CD4-positive, alpha-beta T cell (primary cell): ENCODE measurements at regions not wholly inside any gene's neighbourhood (a gene's known extent, or its start where the extent isn't known, plus 50 kb on each side); places are given as distances from the start of the nearest gene placed in this dataset.

Experiments used
- ATAC-seq: fragments of 200-7000 bp; cut with Tn5 transposase; one replicate; pipeline ENCODE4 v1.10.0; 2022; ENCODE audit warnings: mild to moderate bottlenecking; ENCODE audit not compliant: poor library complexity
- CTCF ChIA-PET: fragments of 350-600 bp; sonication (Branson Sonifier 250); formaldehyde crosslinking; loops from one replicate; lab custom pipeline; 2021; ENCODE audit warnings: antibody characterized with exemption, inconsistent platforms; lab: Charles Lee
- POLR2A ChIA-PET: fragments of 350-600 bp; sonication (Branson Sonifier 250); formaldehyde crosslinking; loops from one replicate; lab custom pipeline; 2021; ENCODE audit warnings: antibody characterized with exemption, inconsistent platforms; lab: Charles Lee
- DNase-seq, 14 experiments: peaks; one replicate each; pipeline ENCODE4 v3.0.0-alpha.2; 2013 to 2020; ENCODE audit warnings: mixed read lengths in 2 of 14
- H3K27ac ChIP-seq, 2 donors: one replicate each; pipeline versions ENCODE4 v1.5.1 to v1.7.0; 2013; ENCODE audit warnings: low read length in 2 of 2, low read depth in 1 of 2, mild to moderate bottlenecking in 1 of 2
- H3K27me3 ChIP-seq, 2 experiments: 1 replicate in 1 of 2; 2 replicates in 1 of 2; pipeline versions ENCODE4 v1.6.1 to v1.7.0; 2013; ENCODE audit warnings: low read length in 2 of 2, control low read depth in 1 of 2, mild to moderate bottlenecking in 1 of 2, moderate library complexity in 1 of 2; ENCODE audit not compliant: insufficient read depth in 2 of 2, control insufficient read depth in 1 of 2
- H3K36me3 ChIP-seq: one replicate; pipeline ENCODE4 v1.6.1; 2013; ENCODE audit warnings: low read length, control low read depth; ENCODE audit not compliant: insufficient read depth
- H3K4me1 ChIP-seq: one replicate; pipeline ENCODE4 v1.6.1; 2013; ENCODE audit warnings: low read length, control low read depth; ENCODE audit not compliant: insufficient read depth
- H3K4me3 ChIP-seq: one replicate; pipeline ENCODE4 v1.5.1; 2013; ENCODE audit warnings: mild to moderate bottlenecking, low read length, moderate library complexity
- H3K9me3 ChIP-seq, 2 experiments: 1 replicate in 1 of 2; 2 replicates in 1 of 2; pipeline versions ENCODE4 v1.6.1 to v1.7.0; 2013; ENCODE audit warnings: low read length in 2 of 2, mild to moderate bottlenecking in 2 of 2, control low read depth in 1 of 2, moderate library complexity in 1 of 2; ENCODE audit not compliant: control insufficient read depth in 1 of 2, insufficient read depth in 1 of 2
- H3K27ac Mint-ChIP-seq: one replicate; pipeline ENCODE4 v1.8.0; 2020; ENCODE audit warnings: mixed read lengths
- H3K27me3 Mint-ChIP-seq: one replicate; pipeline ENCODE4 v1.8.0; 2021; ENCODE audit warnings: mixed read lengths
- H3K36me3 Mint-ChIP-seq: one replicate; pipeline ENCODE4 v1.8.0; 2021; ENCODE audit warnings: low read depth, mixed read lengths
- H3K4me1 Mint-ChIP-seq: one replicate; pipeline ENCODE4 v1.8.0; 2021; ENCODE audit warnings: low read depth, mixed read lengths
- H3K4me3 Mint-ChIP-seq: one replicate; pipeline ENCODE4 v1.8.0; 2020; ENCODE audit warnings: mild to moderate bottlenecking, mixed read lengths
- H3K9me3 Mint-ChIP-seq: one replicate; pipeline ENCODE4 v1.8.0; 2020; ENCODE audit warnings: mixed read lengths
- intact Hi-C, 2 experiments: fragments of 100-400 bp; cut with DNase I in 1 of 2; cut with micrococcal nuclease in 1 of 2; formaldehyde crosslinking; loops; one replicate each; pipeline versions ENCODE4 v1.15.1 to v1.9.0; 2023 to 2025; cut with DNase I, micrococcal nuclease
- TF ChIP-seq, protein P1 (sequence below): fragments of 200-600 bp; IDR thresholded peaks from one replicate; pipeline ENCODE4 v1.8.0; 2022; ENCODE audit warnings: antibody characterized with exemption, mild to moderate bottlenecking

DNA sequence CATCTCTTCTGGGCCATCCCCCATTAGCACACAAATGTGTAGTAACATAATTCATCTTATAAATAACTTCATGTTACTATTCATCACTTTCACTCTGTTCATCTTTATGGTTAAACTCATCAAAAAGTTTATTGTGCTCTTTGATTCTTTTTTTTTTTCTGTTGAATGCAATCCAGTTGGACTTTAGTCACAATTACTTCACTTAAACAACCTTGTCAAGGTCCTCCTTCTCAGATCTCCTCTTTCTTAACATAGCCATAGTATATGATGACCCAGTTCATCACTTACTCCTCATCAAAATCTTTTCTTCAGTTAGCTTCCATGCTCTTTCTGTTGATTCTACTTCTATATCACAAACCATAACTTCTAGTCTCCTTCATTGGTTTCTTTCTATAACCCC, 80.2 kb upstream of the ZC3H15 start:
- ChIA-PET POLR2A (interaction anchor here (0.6 kb wide), 1 partner anchor 16 kb away, joined by 3 read pairs; no protein-coding TSS in a partner anchor), CTCF (no interaction called here)
- Histone ChIP-seq H3K27me3 (no peaks in the 10 kb centered on the region), H3K4me3 (no peak overlapping the region), H3K36me3 (no peaks in the 10 kb centered on the region), H3K4me1 (no peaks in the 10 kb centered on the region), H3K27ac (no peak overlapping the region), H3K9me3 (no peaks in the 10 kb centered on the region)
- DNase-seq (no peak), ATAC-seq (no peak)
- H3K4me3 Mint-ChIP-seq, result no peak overlapping the region
- TF ChIP-seq, protein P1, sequence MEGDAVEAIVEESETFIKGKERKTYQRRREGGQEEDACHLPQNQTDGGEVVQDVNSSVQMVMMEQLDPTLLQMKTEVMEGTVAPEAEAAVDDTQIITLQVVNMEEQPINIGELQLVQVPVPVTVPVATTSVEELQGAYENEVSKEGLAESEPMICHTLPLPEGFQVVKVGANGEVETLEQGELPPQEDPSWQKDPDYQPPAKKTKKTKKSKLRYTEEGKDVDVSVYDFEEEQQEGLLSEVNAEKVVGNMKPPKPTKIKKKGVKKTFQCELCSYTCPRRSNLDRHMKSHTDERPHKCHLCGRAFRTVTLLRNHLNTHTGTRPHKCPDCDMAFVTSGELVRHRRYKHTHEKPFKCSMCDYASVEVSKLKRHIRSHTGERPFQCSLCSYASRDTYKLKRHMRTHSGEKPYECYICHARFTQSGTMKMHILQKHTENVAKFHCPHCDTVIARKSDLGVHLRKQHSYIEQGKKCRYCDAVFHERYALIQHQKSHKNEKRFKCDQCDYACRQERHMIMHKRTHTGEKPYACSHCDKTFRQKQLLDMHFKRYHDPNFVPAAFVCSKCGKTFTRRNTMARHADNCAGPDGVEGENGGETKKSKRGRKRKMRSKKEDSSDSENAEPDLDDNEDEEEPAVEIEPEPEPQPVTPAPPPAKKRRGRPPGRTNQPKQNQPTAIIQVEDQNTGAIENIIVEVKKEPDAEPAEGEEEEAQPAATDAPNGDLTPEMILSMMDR, result no peak
- H3K4me1 Mint-ChIP-seq, result no peaks in the 10 kb centered on the region
- intact Hi-C loops, result no loop called here
- no peak overlapping the region for H3K27ac Mint-ChIP-seq
- peaks cover 43% of the 10 kb centered on the region for H3K36me3 Mint-ChIP-seq
- H3K27me3 Mint-ChIP-seq, result no peaks in the 10 kb centered on the region
- H3K9me3 Mint-ChIP-seq, result peaks cover 14% of the 10 kb centered on the region

DNA sequence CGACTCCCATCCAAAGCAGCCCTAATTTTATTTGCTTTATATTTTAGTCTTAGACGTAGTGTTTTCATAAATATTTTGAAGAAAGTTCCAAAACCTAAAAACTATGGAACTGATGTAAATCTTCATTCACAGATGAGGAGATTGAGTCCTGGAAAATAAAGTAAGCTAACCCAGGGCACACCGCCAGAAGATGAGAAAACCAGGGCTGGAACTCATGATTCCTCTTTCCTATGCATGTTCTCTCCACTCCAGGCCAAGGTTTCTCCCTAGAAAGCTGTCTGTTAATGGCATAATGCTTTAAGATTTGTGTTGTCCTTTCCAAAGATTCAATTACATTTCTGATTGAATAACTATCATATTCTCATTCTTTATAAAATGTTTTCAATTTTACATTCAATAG, 78.4 kb upstream of the ZC3H15 start:
- Histone ChIP-seq H3K4me1 (no peaks in the 10 kb centered on the region), H3K4me3 (no peak overlapping the region), H3K36me3 (no peaks in the 10 kb centered on the region), H3K9me3 (no peaks in the 10 kb centered on the region), H3K27ac (no peak overlapping the region), H3K27me3 (no peaks in the 10 kb centered on the region)
- Mint-ChIP-seq H3K36me3 (peaks cover 57% of the 10 kb centered on the region), H3K27me3 (no peaks in the 10 kb centered on the region), H3K4me3 (no peak overlapping the region), H3K4me1 (no peaks in the 10 kb centered on the region), H3K9me3 (peaks cover 14% of the 10 kb centered on the region), H3K27ac (no peak overlapping the region)
- ATAC-seq (no peak), DNase-seq (no peak)
- TF ChIP-seq, protein P1, result no peak
- intact Hi-C loops, result no loop called here
- POLR2A ChIA-PET, result no interaction called here
- CTCF ChIA-PET, result no interaction called here

DNA sequence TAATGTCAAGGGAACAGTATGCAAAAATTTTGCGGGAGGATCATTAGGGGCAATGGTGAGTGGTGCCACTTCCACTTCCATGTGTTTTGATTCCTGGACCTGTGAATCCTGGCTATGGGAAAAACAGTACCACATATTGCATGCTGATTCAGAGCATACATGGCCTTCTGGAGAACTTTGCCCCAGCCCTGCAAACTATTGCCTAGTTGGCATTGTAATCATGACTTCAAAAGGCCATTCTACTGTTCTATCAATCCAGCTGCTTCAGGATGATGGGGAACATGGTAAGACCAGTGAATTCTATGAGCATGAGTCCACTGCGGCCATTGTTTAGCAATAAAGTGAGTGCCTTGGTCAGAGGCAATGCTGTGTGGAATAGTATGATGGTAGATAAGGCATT, 75.3 kb upstream of the ZC3H15 start:
- ATAC-seq (no peak), DNase-seq (no peak)
- Histone ChIP-seq H3K27me3 (no peaks in the 10 kb centered on the region), H3K36me3 (no peaks in the 10 kb centered on the region), H3K27ac (no peak overlapping the region), H3K4me1 (no peaks in the 10 kb centered on the region), H3K4me3 (no peak overlapping the region), H3K9me3 (no peaks in the 10 kb centered on the region)
- H3K9me3 Mint-ChIP-seq, result peaks cover 4% of the 10 kb centered on the region
- H3K4me1 Mint-ChIP-seq, result no peaks in the 10 kb centered on the region
- TF ChIP-seq, protein P1, result no peak
- no peak overlapping the region for H3K4me3 Mint-ChIP-seq
- no peaks in the 10 kb centered on the region for H3K27me3 Mint-ChIP-seq
- H3K27ac Mint-ChIP-seq, result no peak overlapping the region
- peaks cover 54% of the 10 kb centered on the region for H3K36me3 Mint-ChIP-seq
- intact Hi-C loops, result no loop called here
- POLR2A ChIA-PET, result no interaction called here
- CTCF ChIA-PET, result no interaction called here
